ENCODE measurements at regions not wholly inside any gene's neighbourhood (a gene's known extent, or its start where the extent isn't known, plus 50 kb on each side); places are given as distances from the start of the nearest gene placed in this dataset.

DNA sequence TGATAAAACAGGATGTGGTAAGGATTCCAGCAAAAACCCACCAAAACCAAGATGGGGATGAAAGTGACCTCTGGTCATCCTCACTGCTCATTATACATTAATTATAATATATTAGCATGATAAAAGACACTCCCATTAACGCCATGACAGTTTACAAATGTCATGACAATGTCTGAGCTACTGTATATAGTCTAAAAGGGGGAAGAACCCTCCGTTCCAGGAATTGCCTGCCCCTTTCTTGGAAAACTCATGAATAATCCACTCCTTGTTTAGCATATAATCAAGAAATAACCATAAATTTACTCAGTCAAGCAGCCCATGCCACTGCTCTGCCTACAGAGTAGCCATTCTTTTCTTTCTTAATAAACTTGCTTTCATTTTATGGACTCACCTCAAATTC, 96.4 kb upstream of the VLDLR start:
- TF ChIP-seq, protein P1, sequence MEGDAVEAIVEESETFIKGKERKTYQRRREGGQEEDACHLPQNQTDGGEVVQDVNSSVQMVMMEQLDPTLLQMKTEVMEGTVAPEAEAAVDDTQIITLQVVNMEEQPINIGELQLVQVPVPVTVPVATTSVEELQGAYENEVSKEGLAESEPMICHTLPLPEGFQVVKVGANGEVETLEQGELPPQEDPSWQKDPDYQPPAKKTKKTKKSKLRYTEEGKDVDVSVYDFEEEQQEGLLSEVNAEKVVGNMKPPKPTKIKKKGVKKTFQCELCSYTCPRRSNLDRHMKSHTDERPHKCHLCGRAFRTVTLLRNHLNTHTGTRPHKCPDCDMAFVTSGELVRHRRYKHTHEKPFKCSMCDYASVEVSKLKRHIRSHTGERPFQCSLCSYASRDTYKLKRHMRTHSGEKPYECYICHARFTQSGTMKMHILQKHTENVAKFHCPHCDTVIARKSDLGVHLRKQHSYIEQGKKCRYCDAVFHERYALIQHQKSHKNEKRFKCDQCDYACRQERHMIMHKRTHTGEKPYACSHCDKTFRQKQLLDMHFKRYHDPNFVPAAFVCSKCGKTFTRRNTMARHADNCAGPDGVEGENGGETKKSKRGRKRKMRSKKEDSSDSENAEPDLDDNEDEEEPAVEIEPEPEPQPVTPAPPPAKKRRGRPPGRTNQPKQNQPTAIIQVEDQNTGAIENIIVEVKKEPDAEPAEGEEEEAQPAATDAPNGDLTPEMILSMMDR (IDR thresholded peaks at IDR 0.05) = no peak
- no peak for TF ChIP-seq POLR2A (IDR thresholded peaks at IDR 0.05)
